GM12878 (cell line): ENCODE measurements at regions not wholly inside any gene's neighbourhood (a gene's known extent, or its start where the extent isn't known, plus 50 kb on each side); places are given as distances from the start of the nearest gene placed in this dataset.

Experiments
- ATAC-seq: fragments of 200-7000 bp; cut with Tn5 transposase; 3 replicates; pipeline ENCODE4 v1.9.1; 2020; ENCODE audit warnings: mild to moderate bottlenecking, moderate library complexity
- BruUV-seq: library from RNA; stranded (reverse); fragments of 400-500 nt; replicated peaks from 2 replicates; lab custom pipeline; 2021; lab: Mats Ljungman, UMichigan
- CTCF ChIA-PET: fragments of 300-600 bp; sonication (Branson Sonifier 250); formaldehyde crosslinking; extraction: SDS; loops from one replicate; lab custom pipeline; 2021; ENCODE audit warnings: inconsistent platforms; lab: Yijun Ruan, JAX
- POLR2A ChIA-PET: fragments of 350-600 bp; formaldehyde crosslinking; extraction: SDS; loops from one replicate; lab custom pipeline; 2021; ENCODE audit warnings: inconsistent platforms; lab: Charles Lee
- RAD21 ChIA-PET: fragments of 300-600 bp; sonication (Branson Sonifier 250); formaldehyde crosslinking; loops from one replicate; lab custom pipeline; 2023; ENCODE audit warnings: antibody characterized with exemption; ENCODE audit not compliant: unreplicated experiment; lab: Charles Lee
- SMC1A ChIA-PET: fragments of 300-600 bp; sonication (Branson Sonifier 250); formaldehyde crosslinking; loops from one replicate; lab custom pipeline; 2023; ENCODE audit not compliant: unreplicated experiment, uncharacterized antibody; lab: Charles Lee
- DNase-seq: peaks from one replicate; pipeline ENCODE4 v3.0.0-alpha.2; 2011; ENCODE audit warnings: low read depth, low spot score
- FAIRE-seq: peaks from 3 replicates; lab custom pipeline; 2011; peaks lifted over from hg19 to GRCh38; lab: Jason Lieb, UNC
- H2AFZ ChIP-seq: 2 replicates; pipeline ENCODE4 v1.6.0; 2011; ENCODE audit warnings: low read depth, low read length, control low read depth; ENCODE audit not compliant: control insufficient read depth
- H3K27ac ChIP-seq: 2 replicates; pipeline ENCODE4 v1.5.1; 2011; ENCODE audit warnings: control low read depth; ENCODE audit not compliant: control insufficient read depth, insufficient read depth
- H3K27me3 ChIP-seq, 2 experiments: replicated peaks in 1 of 2; 2 replicates each; pipeline versions ENCODE4 v1.6.0 to v1.6.1; 2011; ENCODE audit warnings: low read length in 1 of 2; ENCODE audit not compliant: control insufficient read depth in 2 of 2, insufficient read depth in 2 of 2
- H3K36me3 ChIP-seq, 2 experiments: 2 replicates each; pipeline ENCODE4 v1.5.1; 2011; ENCODE audit warnings: low read length in 1 of 2; ENCODE audit not compliant: control insufficient read depth in 2 of 2, insufficient read depth in 2 of 2
- H3K4me1 ChIP-seq: 2 replicates; pipeline ENCODE4 v1.6.1; 2011; ENCODE audit warnings: mild to moderate bottlenecking, low read length, moderate library complexity, mixed read lengths; ENCODE audit not compliant: control insufficient read depth, insufficient read depth
- H3K4me2 ChIP-seq: 2 replicates; pipeline ENCODE4 v1.6.0; 2011; ENCODE audit warnings: control low read depth; ENCODE audit not compliant: control insufficient read depth, insufficient read depth
- H3K4me3 ChIP-seq: fragments of 200-600 bp; sonication (generic); 2 replicates; pipeline ENCODE4 v1.5.1; 2016
- H3K79me2 ChIP-seq: 2 replicates; pipeline ENCODE4 v1.6.0; 2011; ENCODE audit warnings: low read length; ENCODE audit not compliant: control insufficient read depth, insufficient read depth
- H3K9ac ChIP-seq: 2 replicates; pipeline ENCODE4 v1.8.0; 2011; ENCODE audit warnings: low read length, control low read depth, mixed read lengths; ENCODE audit not compliant: control insufficient read depth, insufficient read depth
- H3K9me3 ChIP-seq: replicated peaks from 3 replicates; pipeline ENCODE4 v1.5.1; 2011; ENCODE audit warnings: mild to moderate bottlenecking, low read length; ENCODE audit not compliant: control insufficient read depth, insufficient read depth
- H4K20me1 ChIP-seq: 2 replicates; pipeline ENCODE4 v1.6.0; 2011; ENCODE audit not compliant: control insufficient read depth, insufficient read depth
- ATF7 ChIP-seq: fragments of 450-650 bp; IDR thresholded peaks from 2 replicates; pipeline ENCODE4 v1.6.1; 2016; ENCODE audit warnings: low read depth, mild to moderate bottlenecking
- SREBF2 ChIP-seq: IDR thresholded peaks from 2 replicates; pipeline ENCODE4 v1.6.1; 2012; ENCODE audit warnings: mild to moderate bottlenecking, low read length
- TCF7 ChIP-seq: IDR thresholded peaks from 2 replicates; pipeline ENCODE4 v1.6.1; 2014; ENCODE audit warnings: antibody characterized with exemption, borderline replicate concordance
- WRNIP1 ChIP-seq: IDR thresholded peaks from 2 replicates; pipeline ENCODE4 v1.6.1; 2011; ENCODE audit warnings: low read depth, low read length, improper control_type of control experiment, borderline replicate concordance
- ZZZ3 ChIP-seq: IDR thresholded peaks from 2 replicates; pipeline ENCODE4 v1.6.1; 2011; ENCODE audit warnings: low read depth; ENCODE audit not compliant: control insufficient read depth, insufficient read length
- in situ Hi-C: fragments of 300-500 bp; cut with MboI; formaldehyde crosslinking; loops from 9 replicates; pipeline ENCODE4 v1.14.3; 2018; ENCODE audit warnings: mixed read lengths
- intact Hi-C: fragments of 100-400 bp; cut with micrococcal nuclease; formaldehyde crosslinking; loops from one replicate; pipeline ENCODE4 v1.14.2; 2022; ENCODE audit not compliant: unreplicated experiment
- TF ChIP-seq, protein P1 (sequence below): fragments of 150-350 bp; IDR thresholded peaks from 2 replicates; pipeline ENCODE4 v1.6.1; 2016; ENCODE audit warnings: low read depth, low read length

GRCh38 chr3:132804498-132804897, 82.3 kb upstream of the NPHP3 start:
- H3K79me2 ChIP-seq = no peaks in the 10 kb centered on the region
- ChIA-PET CTCF (no interaction called here), POLR2A (no interaction called here), RAD21 (no interaction called here), SMC1A (no interaction called here)
- H2AFZ ChIP-seq = no peak overlapping the region
- no peak overlapping the region for H3K4me2 ChIP-seq
- no peak overlapping the region for H3K27ac ChIP-seq
- intact Hi-C loops = loop anchor here (5.0 kb wide), 1 partner anchor 578 kb away; no protein-coding TSS in a partner anchor
- BruUV-seq = no TSS peak
- no peaks in the 10 kb centered on the region for H3K36me3 ChIP-seq
- H3K9ac ChIP-seq = no peak overlapping the region
- in situ Hi-C loops = no loop called here
- H3K9me3 ChIP-seq = no peaks in the 10 kb centered on the region
- no peaks in the 10 kb centered on the region for H3K4me1 ChIP-seq
- no peaks in the 10 kb centered on the region for H4K20me1 ChIP-seq
- no peak for TF ChIP-seq SREBF2
- no peak for TF ChIP-seq WRNIP1
- TF ChIP-seq TCF7 = no peak
- TF ChIP-seq ATF7 = no peak
- TF ChIP-seq, protein P1, sequence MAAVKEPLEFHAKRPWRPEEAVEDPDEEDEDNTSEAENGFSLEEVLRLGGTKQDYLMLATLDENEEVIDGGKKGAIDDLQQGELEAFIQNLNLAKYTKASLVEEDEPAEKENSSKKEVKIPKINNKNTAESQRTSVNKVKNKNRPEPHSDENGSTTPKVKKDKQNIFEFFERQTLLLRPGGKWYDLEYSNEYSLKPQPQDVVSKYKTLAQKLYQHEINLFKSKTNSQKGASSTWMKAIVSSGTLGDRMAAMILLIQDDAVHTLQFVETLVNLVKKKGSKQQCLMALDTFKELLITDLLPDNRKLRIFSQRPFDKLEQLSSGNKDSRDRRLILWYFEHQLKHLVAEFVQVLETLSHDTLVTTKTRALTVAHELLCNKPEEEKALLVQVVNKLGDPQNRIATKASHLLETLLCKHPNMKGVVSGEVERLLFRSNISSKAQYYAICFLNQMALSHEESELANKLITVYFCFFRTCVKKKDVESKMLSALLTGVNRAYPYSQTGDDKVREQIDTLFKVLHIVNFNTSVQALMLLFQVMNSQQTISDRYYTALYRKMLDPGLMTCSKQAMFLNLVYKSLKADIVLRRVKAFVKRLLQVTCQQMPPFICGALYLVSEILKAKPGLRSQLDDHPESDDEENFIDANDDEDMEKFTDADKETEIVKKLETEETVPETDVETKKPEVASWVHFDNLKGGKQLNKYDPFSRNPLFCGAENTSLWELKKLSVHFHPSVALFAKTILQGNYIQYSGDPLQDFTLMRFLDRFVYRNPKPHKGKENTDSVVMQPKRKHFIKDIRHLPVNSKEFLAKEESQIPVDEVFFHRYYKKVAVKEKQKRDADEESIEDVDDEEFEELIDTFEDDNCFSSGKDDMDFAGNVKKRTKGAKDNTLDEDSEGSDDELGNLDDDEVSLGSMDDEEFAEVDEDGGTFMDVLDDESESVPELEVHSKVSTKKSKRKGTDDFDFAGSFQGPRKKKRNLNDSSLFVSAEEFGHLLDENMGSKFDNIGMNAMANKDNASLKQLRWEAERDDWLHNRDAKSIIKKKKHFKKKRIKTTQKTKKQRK = no peak
- TF ChIP-seq ZZZ3 = no peak
- ATAC-seq (no peak), DNase-seq (no peak), FAIRE-seq (no peak)
- H3K27me3 ChIP-seq = no peaks in the 10 kb centered on the region
- no peak overlapping the region for H3K4me3 ChIP-seq
